Muscle of leg (tissue), 3 donors: ENCODE measurements at regions not wholly inside any gene's neighbourhood (a gene's known extent, or its start where the extent isn't known, plus 50 kb on each side); places are given as distances from the start of the nearest gene placed in this dataset.
A peak's percentile ranks its signal among the peaks of the same experiment; 100 is the strongest.

ENCODE experiments used
- DNase-seq: peaks from one replicate; pipeline ENCODE4 v3.0.0; 2013
- H3K27ac ChIP-seq: one replicate; pipeline ENCODE4 v1.5.1; 2013; ENCODE audit warnings: mild to moderate bottlenecking, low read length, control low read depth
- H3K27me3 ChIP-seq: one replicate; pipeline ENCODE4 v1.6.1; 2013; ENCODE audit warnings: low read length; ENCODE audit not compliant: control insufficient read depth, insufficient read depth
- H3K36me3 ChIP-seq: one replicate; pipeline ENCODE4 v1.6.1; 2013; ENCODE audit warnings: low read length; ENCODE audit not compliant: control insufficient read depth, insufficient read depth
- H3K4me1 ChIP-seq: one replicate; pipeline ENCODE4 v1.6.1; 2013; ENCODE audit warnings: low read length; ENCODE audit not compliant: control insufficient read depth, insufficient read depth
- H3K4me3 ChIP-seq: one replicate; pipeline ENCODE4 v1.5.1; 2013; ENCODE audit warnings: low read length, control low read depth
- H3K9me3 ChIP-seq: replicated peaks from 2 replicates; pipeline ENCODE4 v1.6.1; 2013; ENCODE audit warnings: low read depth, low read length; ENCODE audit not compliant: control insufficient read depth
- WGBS: methylation state at CpG from one replicate; pipeline ENCODE4 v1.1.5; 2013; ENCODE audit warnings: missing lambda C conversion rate; ENCODE audit not compliant: insufficient coverage; 5-methylcytosine and 5-hydroxymethylcytosine counted together

- DNase-seq, result no peak
- WGBS, result 42% methylated on average over 9 of the region's 12 CpGs
- H3K36me3 ChIP-seq, result no peaks in the 10 kb centered on the region
- no peak overlapping the region for H3K4me3 ChIP-seq
- H3K27me3 ChIP-seq, result no peaks in the 10 kb centered on the region
- H3K9me3 ChIP-seq, result no peaks in the 10 kb centered on the region
- H3K27ac ChIP-seq, result peak overlapping the region; percentile 67
- H3K4me1 ChIP-seq, result peaks cover 86% of the 10 kb centered on the region
Measured at GRCh38 chr21:38987633-38988508, 182.1 kb downstream of the ETS2 start.

- no peaks in the 10 kb centered on the region for H3K9me3 ChIP-seq
- no peaks in the 10 kb centered on the region for H3K36me3 ChIP-seq
- no peak for DNase-seq
- peak overlapping the region; percentile 67 for H3K27ac ChIP-seq
- no peak overlapping the region for H3K4me3 ChIP-seq
- 57% methylated on average over 8 of the region's 13 CpGs for WGBS
- no peaks in the 10 kb centered on the region for H3K27me3 ChIP-seq
- peaks cover 78% of the 10 kb centered on the region for H3K4me1 ChIP-seq
Measured at GRCh38 chr21:38986806-38987632, 181.3 kb downstream of the ETS2 start.

- Histone ChIP-seq H3K27me3 (peaks cover 1% of the 10 kb centered on the region), H3K36me3 (no peaks in the 10 kb centered on the region), H3K4me3 (no peak overlapping the region), H3K27ac (no peak overlapping the region), H3K9me3 (no peaks in the 10 kb centered on the region), H3K4me1 (peaks cover 72% of the 10 kb centered on the region)
- WGBS, result no CpG with 5 or more reads among the region's 5 CpGs
- DNase-seq, result no peak
Measured at GRCh38 chr21:38986406-38986805, 180.7 kb downstream of the ETS2 start.

- Histone ChIP-seq H3K27ac (peak overlapping the region; percentile 66), H3K4me3 (no peak overlapping the region), H3K4me1 (peaks cover 66% of the 10 kb centered on the region), H3K36me3 (no peaks in the 10 kb centered on the region), H3K9me3 (no peaks in the 10 kb centered on the region), H3K27me3 (peaks cover 2% of the 10 kb centered on the region)
- WGBS, result 9% methylated on average over 14 of the region's 18 CpGs
- peak; percentile 95 for DNase-seq
Measured at GRCh38 chr21:38985568-38986378, 180.0 kb downstream of the ETS2 start.

GRCh38 chr21:38984982-38985567 is 179.3 kb downstream of the ETS2 start:
- WGBS, result 6% methylated on average over 3 of the region's 11 CpGs
- Histone ChIP-seq H3K4me3 (no peak overlapping the region), H3K27me3 (peaks cover 2% of the 10 kb centered on the region), H3K9me3 (no peaks in the 10 kb centered on the region), H3K4me1 (peaks cover 59% of the 10 kb centered on the region), H3K27ac (peak overlapping the region; percentile 66), H3K36me3 (no peaks in the 10 kb centered on the region)
- DNase-seq, result peak; percentile 81

- Histone ChIP-seq H3K27ac (peak overlapping the region; percentile 66), H3K4me1 (peaks cover 54% of the 10 kb centered on the region), H3K36me3 (no peaks in the 10 kb centered on the region), H3K27me3 (peaks cover 2% of the 10 kb centered on the region), H3K4me3 (no peak overlapping the region), H3K9me3 (no peaks in the 10 kb centered on the region)
- no peak for DNase-seq
- WGBS, result 25% methylated on average over 1 of the region's 4 CpGs
Measured at GRCh38 chr21:38984568-38984967, 178.8 kb downstream of the ETS2 start.

- H3K4me3 ChIP-seq, result no peak overlapping the region
- H3K4me1 ChIP-seq, result peaks cover 44% of the 10 kb centered on the region
- H3K27me3 ChIP-seq, result peaks cover 2% of the 10 kb centered on the region
- H3K27ac ChIP-seq, result no peak overlapping the region
- H3K9me3 ChIP-seq, result no peaks in the 10 kb centered on the region
- WGBS, result no CpG with 5 or more reads among the region's 10 CpGs
- DNase-seq, result no peak
- no peaks in the 10 kb centered on the region for H3K36me3 ChIP-seq
Measured at GRCh38 chr21:38983560-38983959, 177.8 kb downstream of the ETS2 start.

- Histone ChIP-seq H3K27ac (no peak overlapping the region), H3K4me1 (peaks cover 36% of the 10 kb centered on the region), H3K27me3 (peaks cover 2% of the 10 kb centered on the region), H3K9me3 (no peaks in the 10 kb centered on the region), H3K4me3 (no peak overlapping the region), H3K36me3 (no peaks in the 10 kb centered on the region)
- no peak for DNase-seq
- WGBS, result 84% methylated on average over 5 of the region's 11 CpGs
Measured at GRCh38 chr21:38982804-38983203, 177.1 kb downstream of the ETS2 start.

- no peaks in the 10 kb centered on the region for H3K9me3 ChIP-seq
- peaks cover 2% of the 10 kb centered on the region for H3K27me3 ChIP-seq
- 39% methylated on average over 3 of the region's 9 CpGs for WGBS
- no peak overlapping the region for H3K4me3 ChIP-seq
- DNase-seq, result no peak
- no peaks in the 10 kb centered on the region for H3K36me3 ChIP-seq
- H3K4me1 ChIP-seq, result peaks cover 29% of the 10 kb centered on the region
- H3K27ac ChIP-seq, result no peak overlapping the region
Measured at GRCh38 chr21:38982096-38982495, 176.4 kb downstream of the ETS2 start.
